ENCODE measurements at regions not wholly inside any gene's neighbourhood (a gene's known extent, or its start where the extent isn't known, plus 50 kb on each side); places are given as distances from the start of the nearest gene placed in this dataset.
"Not testable (repeated sequence)": the region's sequence is repeated elsewhere in the genome, so short reads cannot be mapped to it uniquely, and the experiment has no call there.

GRCh38 chr1:219863816-219864215 is 64.5 kb downstream of the SLC30A10 start:
- H3K27me3 ChIP-seq (ENCODE audit: low read length): peaks cover 19% of the 10 kb centered on the region
- POLR2A ChIA-PET (ENCODE audit: unreplicated experiment); ATAC-seq; H3K4me3 ChIP-seq (ENCODE audit: low read length); H3K9me2 ChIP-seq (replicated peaks; ENCODE audit: low read length); H3K27ac ChIP-seq (ENCODE audit: low read length); BruUV-seq (replicated peaks); H3K36me3 ChIP-seq (ENCODE audit: low read depth, low read length); DNase-seq; intact Hi-C loops (cut with micrococcal nuclease); H2AFZ ChIP-seq (ENCODE audit: low read length); H3K4me2 ChIP-seq (ENCODE audit: low read length); H3K4me1 ChIP-seq (ENCODE audit: insufficient read depth, low read length); H4K20me1 ChIP-seq (ENCODE audit: low read length); H3K9ac ChIP-seq (ENCODE audit: low read length); CTCF ChIA-PET; H3F3A ChIP-seq (ENCODE audit: low read length, unreplicated experiment); H3K9me3 ChIP-seq (ENCODE audit: low read length); H3K79me2 ChIP-seq (ENCODE audit: low read length): not testable (repeated sequence)

GRCh38 chr1:219862366-219862765 is 66.0 kb downstream of the SLC30A10 start:
- H3K9me2 ChIP-seq (replicated peaks; ENCODE audit: low read length): peaks cover 3% of the 10 kb centered on the region; the same call in 1 of the 2 replicates
- H3K79me2 ChIP-seq (ENCODE audit: low read length): no peaks in the 10 kb centered on the region
- no peak overlapping the region for H2AFZ ChIP-seq (ENCODE audit: low read length)
- H3F3A ChIP-seq (ENCODE audit: low read length, unreplicated experiment): no peaks in the 10 kb centered on the region
- POLR2A ChIA-PET (ENCODE audit: unreplicated experiment): no interaction called here
- H3K36me3 ChIP-seq (ENCODE audit: low read depth, low read length): no peaks in the 10 kb centered on the region
- H3K4me1 ChIP-seq (ENCODE audit: insufficient read depth, low read length): no peaks in the 10 kb centered on the region
- BruUV-seq (replicated peaks): no TSS peak
- no peak overlapping the region for H3K27ac ChIP-seq (ENCODE audit: low read length)
- H3K4me3 ChIP-seq (ENCODE audit: low read length): no peak overlapping the region
- intact Hi-C loops (cut with micrococcal nuclease): no loop called here
- ATAC-seq (no peak), DNase-seq (no peak)
- no peak for TF ChIP-seq EZH2 (IDR thresholded peaks at IDR 0.05; ENCODE audit: low read length, unreplicated experiment)
- TF ChIP-seq EZH2phosphoT487 (IDR thresholded peaks at IDR 0.05; ENCODE audit: borderline replicate concordance, low read length): no peak
- TF ChIP-seq CTCF (conservative IDR thresholded peaks at IDR 0.05; ENCODE audit: low read depth, low read length): no peak
- CTCF ChIA-PET: no interaction called here
- no peak overlapping the region for H3K4me2 ChIP-seq (ENCODE audit: low read length)
- H3K9ac ChIP-seq (ENCODE audit: low read length): no peak overlapping the region
- no peaks in the 10 kb centered on the region for H4K20me1 ChIP-seq (ENCODE audit: low read length)
- H3K27me3 ChIP-seq (ENCODE audit: low read length): peaks cover 30% of the 10 kb centered on the region
- no peaks in the 10 kb centered on the region for H3K9me3 ChIP-seq (ENCODE audit: low read length)

- Histone ChIP-seq H4K20me1 (ENCODE audit: low read length) (no peaks in the 10 kb centered on the region), H3K9me2 (replicated peaks; ENCODE audit: low read length) (peaks cover 3% of the 10 kb centered on the region; the same call in 1 of the 2 replicates), H3F3A (ENCODE audit: low read length, unreplicated experiment) (no peaks in the 10 kb centered on the region), H3K4me1 (ENCODE audit: insufficient read depth, low read length) (no peaks in the 10 kb centered on the region), H3K4me3 (ENCODE audit: low read length) (no peak overlapping the region), H2AFZ (ENCODE audit: low read length) (no peak overlapping the region), H3K36me3 (ENCODE audit: low read depth, low read length) (no peaks in the 10 kb centered on the region), H3K9ac (ENCODE audit: low read length) (no peak overlapping the region), H3K27me3 (ENCODE audit: low read length) (peaks cover 33% of the 10 kb centered on the region), H3K4me2 (ENCODE audit: low read length) (no peak overlapping the region), H3K79me2 (ENCODE audit: low read length) (no peaks in the 10 kb centered on the region), H3K27ac (ENCODE audit: low read length) (no peak overlapping the region), H3K9me3 (ENCODE audit: low read length) (no peaks in the 10 kb centered on the region)
- intact Hi-C loops (cut with micrococcal nuclease): no loop called here
- TF ChIP-seq EZH2 (IDR thresholded peaks at IDR 0.05; ENCODE audit: low read length, unreplicated experiment): no peak
- TF ChIP-seq CTCF (conservative IDR thresholded peaks at IDR 0.05; ENCODE audit: low read depth, low read length): no peak
- TF ChIP-seq EZH2phosphoT487 (IDR thresholded peaks at IDR 0.05; ENCODE audit: borderline replicate concordance, low read length): no peak
- ATAC-seq: no peak
- CTCF ChIA-PET: no interaction called here
- BruUV-seq (replicated peaks): no TSS peak
- POLR2A ChIA-PET (ENCODE audit: unreplicated experiment): no interaction called here
- DNase-seq: no peak
Observed at GRCh38 chr1:219858980-219859379, 69.4 kb downstream of the SLC30A10 start.

All from PC-3 (cell line).